B cell (primary cell): ENCODE measurements at regions not wholly inside any gene's neighbourhood (a gene's known extent, or its start where the extent isn't known, plus 50 kb on each side); places are given as distances from the start of the nearest gene placed in this dataset.

ENCODE experiments used
- ATAC-seq: fragments of 200-7000 bp; cut with Tn5 transposase; one replicate; pipeline ENCODE4 v1.10.0; 2021; ENCODE audit warnings: low read depth, mild to moderate bottlenecking, moderate number of reproducible peaks, moderate library complexity
- CTCF ChIA-PET: fragments of 350-600 bp; sonication (Branson Sonifier 250); formaldehyde crosslinking; loops from one replicate; lab custom pipeline; 2021; ENCODE audit warnings: antibody characterized with exemption, inconsistent platforms; lab: Charles Lee
- POLR2A ChIA-PET: fragments of 350-600 bp; sonication (Branson Sonifier 250); formaldehyde crosslinking; loops from one replicate; lab custom pipeline; 2021; ENCODE audit warnings: antibody characterized with exemption; lab: Charles Lee
- DNase-seq: peaks from one replicate; pipeline ENCODE4 v3.0.0; 2013
- H2AFZ ChIP-seq: 2 replicates; pipeline ENCODE4 v1.6.1; 2012; ENCODE audit warnings: mild to moderate bottlenecking, low read depth, low read length; ENCODE audit not compliant: insufficient read depth, poor library complexity, severe bottlenecking
- H3K27ac ChIP-seq, 2 donors: 1 replicate in 1 of 2; 2 replicates in 1 of 2; pipeline ENCODE4 v1.5.1; 2012 to 2013; ENCODE audit warnings: low read length in 2 of 2, mild to moderate bottlenecking in 2 of 2, moderate library complexity in 1 of 2
- H3K27me3 ChIP-seq, 4 experiments: fragments of 200-600 bp in 1 of 4; sonication (generic) in 1 of 4; replicated peaks in 1 of 4; 1 replicate in 2 of 4; 2 replicates in 2 of 4; pipeline versions ENCODE4 v1.6.1 to v1.7.0; 2013 to 2016; ENCODE audit warnings: low read length in 3 of 4, mild to moderate bottlenecking in 2 of 4, mixed read lengths in 1 of 4, moderate library complexity in 1 of 4; ENCODE audit not compliant: insufficient read depth in 4 of 4, control insufficient read depth in 3 of 4; ENCODE audit errors: control extremely low read depth in 1 of 4
- H3K36me3 ChIP-seq, 2 experiments: replicated peaks in 1 of 2; 1 replicate in 1 of 2; 2 replicates in 1 of 2; pipeline versions ENCODE4 v1.6.1 to v1.7.1; 2013; ENCODE audit warnings: low read length in 1 of 2; ENCODE audit not compliant: insufficient read depth in 2 of 2, control insufficient read depth in 1 of 2; ENCODE audit errors: control extremely low read depth in 1 of 2, extremely low read depth in 1 of 2
- H3K4me1 ChIP-seq, 2 donors: fragments of 200-600 bp in 1 of 2; sonication (generic) in 1 of 2; 1 replicate in 1 of 2; 2 replicates in 1 of 2; pipeline versions ENCODE4 v1.5.1 to v1.6.1; 2013 to 2017; ENCODE audit warnings: low read length in 2 of 2; ENCODE audit not compliant: control insufficient read depth in 2 of 2, insufficient read depth in 2 of 2
- H3K4me2 ChIP-seq: replicated peaks from 2 replicates; pipeline ENCODE3; 2012; ENCODE audit warnings: mild to moderate bottlenecking, low read depth, low read length; ENCODE audit not compliant: poor library complexity, severe bottlenecking
- H3K4me3 ChIP-seq, 5 experiments: fragments of 200-600 bp in 1 of 5; sonication (generic) in 1 of 5; 1 replicate in 3 of 5; 2 replicates in 2 of 5; pipeline versions ENCODE4 v1.5.1 to v1.7.0; 2011 to 2016; ENCODE audit warnings: low read length in 4 of 5, mild to moderate bottlenecking in 4 of 5, low read depth in 2 of 5, control low read depth in 1 of 5, moderate library complexity in 1 of 5; ENCODE audit not compliant: insufficient read depth in 1 of 5; ENCODE audit errors: control extremely low read depth in 1 of 5, extremely low read depth in 1 of 5
- H3K79me2 ChIP-seq: fragments of 200-600 bp; sonication (generic); one replicate; pipeline ENCODE4 v1.6.0; 2016; ENCODE audit warnings: low read length; ENCODE audit not compliant: control insufficient read depth, insufficient read depth
- H3K9ac ChIP-seq: fragments of 200-600 bp; sonication (generic); 2 replicates; pipeline ENCODE4 v1.6.1; 2017; ENCODE audit warnings: mild to moderate bottlenecking, low read length, moderate library complexity
- H3K9me3 ChIP-seq, 3 donors: one replicate each; pipeline versions ENCODE4 v1.6.1 to v1.7.1; 2013; ENCODE audit warnings: low read length in 2 of 3; ENCODE audit not compliant: control insufficient read depth in 2 of 3, insufficient read depth in 1 of 3; ENCODE audit errors: control extremely low read depth in 1 of 3
- H4K20me1 ChIP-seq: 2 replicates; pipeline ENCODE4 v1.6.0; 2012; ENCODE audit warnings: mild to moderate bottlenecking, low read length; ENCODE audit not compliant: insufficient read depth, control insufficient read depth, poor library complexity, severe bottlenecking
- H3K27ac Mint-ChIP-seq: one replicate; pipeline ENCODE4 v1.8.0; 2021; ENCODE audit warnings: mixed read lengths
- H3K27me3 Mint-ChIP-seq: one replicate; pipeline ENCODE4 v1.8.0; 2021; ENCODE audit warnings: mixed read lengths
- H3K4me1 Mint-ChIP-seq: one replicate; pipeline ENCODE4 v1.8.0; 2021; ENCODE audit warnings: mixed read lengths
- H3K4me3 Mint-ChIP-seq: one replicate; pipeline ENCODE4 v1.8.0; 2021; ENCODE audit warnings: mixed read lengths
- H3K9me3 Mint-ChIP-seq: one replicate; pipeline ENCODE4 v1.8.0; 2022; ENCODE audit warnings: mixed read lengths; ENCODE audit not compliant: insufficient read depth
- EZH2 ChIP-seq: IDR thresholded peaks from 2 replicates; pipeline ENCODE4 v1.6.1; 2012; ENCODE audit warnings: borderline replicate concordance, low read depth, mild to moderate bottlenecking, moderate library complexity, low read length; ENCODE audit not compliant: insufficient read depth, poor library complexity, severe bottlenecking
- WGBS: methylation state at CpG from one replicate; pipeline ENCODE4 v1.1.5; 2013; ENCODE audit warnings: missing lambda C conversion rate; ENCODE audit not compliant: insufficient coverage; 5-methylcytosine and 5-hydroxymethylcytosine counted together
- intact Hi-C: fragments of 100-400 bp; cut with micrococcal nuclease; formaldehyde crosslinking; loops from one replicate; pipeline ENCODE4 v1.10.0; 2022
- TF ChIP-seq, protein P1 (sequence below): fragments of 200-600 bp; IDR thresholded peaks from one replicate; pipeline ENCODE4 v1.8.0; 2022; ENCODE audit warnings: antibody characterized with exemption, mild to moderate bottlenecking

GRCh38 chr2:137729305-137729704 is 235.0 kb upstream of the HNMT start:
- intact Hi-C loops = no loop called here
- no peak overlapping the region for H3K27ac ChIP-seq
- no peaks in the 10 kb centered on the region for H4K20me1 ChIP-seq
- H3K27me3 Mint-ChIP-seq = no peaks in the 10 kb centered on the region
- TF ChIP-seq, protein P1, sequence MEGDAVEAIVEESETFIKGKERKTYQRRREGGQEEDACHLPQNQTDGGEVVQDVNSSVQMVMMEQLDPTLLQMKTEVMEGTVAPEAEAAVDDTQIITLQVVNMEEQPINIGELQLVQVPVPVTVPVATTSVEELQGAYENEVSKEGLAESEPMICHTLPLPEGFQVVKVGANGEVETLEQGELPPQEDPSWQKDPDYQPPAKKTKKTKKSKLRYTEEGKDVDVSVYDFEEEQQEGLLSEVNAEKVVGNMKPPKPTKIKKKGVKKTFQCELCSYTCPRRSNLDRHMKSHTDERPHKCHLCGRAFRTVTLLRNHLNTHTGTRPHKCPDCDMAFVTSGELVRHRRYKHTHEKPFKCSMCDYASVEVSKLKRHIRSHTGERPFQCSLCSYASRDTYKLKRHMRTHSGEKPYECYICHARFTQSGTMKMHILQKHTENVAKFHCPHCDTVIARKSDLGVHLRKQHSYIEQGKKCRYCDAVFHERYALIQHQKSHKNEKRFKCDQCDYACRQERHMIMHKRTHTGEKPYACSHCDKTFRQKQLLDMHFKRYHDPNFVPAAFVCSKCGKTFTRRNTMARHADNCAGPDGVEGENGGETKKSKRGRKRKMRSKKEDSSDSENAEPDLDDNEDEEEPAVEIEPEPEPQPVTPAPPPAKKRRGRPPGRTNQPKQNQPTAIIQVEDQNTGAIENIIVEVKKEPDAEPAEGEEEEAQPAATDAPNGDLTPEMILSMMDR = no peak
- TF ChIP-seq EZH2 = no peak
- H3K27ac Mint-ChIP-seq = no peak overlapping the region
- H3K4me3 ChIP-seq = no peak overlapping the region
- H3K4me3 Mint-ChIP-seq = no peak overlapping the region
- no peak overlapping the region for H2AFZ ChIP-seq
- no peak overlapping the region for H3K9ac ChIP-seq
- no peaks in the 10 kb centered on the region for H3K36me3 ChIP-seq
- H3K27me3 ChIP-seq = no peaks in the 10 kb centered on the region
- H3K4me2 ChIP-seq = no peak overlapping the region
- POLR2A ChIA-PET = no interaction called here
- peaks cover 2% of the 10 kb centered on the region for H3K9me3 Mint-ChIP-seq
- no peaks in the 10 kb centered on the region for H3K79me2 ChIP-seq
- CTCF ChIA-PET = no interaction called here
- DNase-seq (no peak), ATAC-seq (no peak)
- no peaks in the 10 kb centered on the region for H3K4me1 ChIP-seq
- no peaks in the 10 kb centered on the region for H3K4me1 Mint-ChIP-seq
- WGBS = 77% methylated on average over 3 of the region's 3 CpGs
- H3K9me3 ChIP-seq = peaks cover 0 to 3% (median 0%) of the 10 kb centered on the region in 3 donors

GRCh38 chr2:137737559-137737958 is 226.7 kb upstream of the HNMT start:
- Histone ChIP-seq H4K20me1 (no peaks in the 10 kb centered on the region), H3K27ac (no peak overlapping the region), H3K9me3 (peaks cover 0 to 3% (median 0%) of the 10 kb centered on the region in 3 donors), H3K4me2 (no peak overlapping the region), H3K79me2 (no peaks in the 10 kb centered on the region), H3K4me3 (no peak overlapping the region), H3K27me3 (no peaks in the 10 kb centered on the region), H3K9ac (no peak overlapping the region), H3K4me1 (no peaks in the 10 kb centered on the region), H2AFZ (no peak overlapping the region), H3K36me3 (no peaks in the 10 kb centered on the region)
- POLR2A ChIA-PET = no interaction called here
- H3K27ac Mint-ChIP-seq = no peak overlapping the region
- H3K27me3 Mint-ChIP-seq = no peaks in the 10 kb centered on the region
- CTCF ChIA-PET = no interaction called here
- H3K9me3 Mint-ChIP-seq = peaks cover 7% of the 10 kb centered on the region
- no peaks in the 10 kb centered on the region for H3K4me1 Mint-ChIP-seq
- no peak for TF ChIP-seq EZH2
- TF ChIP-seq, protein P1 = no peak
- DNase-seq = no peak
- no peak for ATAC-seq
- no peak overlapping the region for H3K4me3 Mint-ChIP-seq
- intact Hi-C loops = no loop called here
